Stimulated activated naive B cell treated with anti-CD40 and anti-IgM and Interleukin-4, amounts not matched to agents 10 μg/mL and 1 μg/mL and 100 μg/mL, for 72 hours (primary cell): ENCODE measurements at regions not wholly inside any gene's neighbourhood (a gene's known extent, or its start where the extent isn't known, plus 50 kb on each side); places are given as distances from the start of the nearest gene placed in this dataset.
"Not testable (repeated sequence)": the region's sequence is repeated elsewhere in the genome, so short reads cannot be mapped to it uniquely, and the experiment has no call there.

Experiments
- ATAC-seq, 2 donors: fragments of 150-1000 bp; cut with Tn5 transposase; replicated peaks; 2 replicates each; pipeline ENCODE4 v1.10.0; 2021; ENCODE audit warnings: moderate library complexity in 1 of 2
- DNase-seq: peaks from one replicate; pipeline ENCODE4 v3.0.0; 2021
- H3K27ac Mint-ChIP-seq: one replicate; pipeline ENCODE4 v1.8.0; 2022; ENCODE audit warnings: mild to moderate bottlenecking, mixed read lengths
- H3K27me3 Mint-ChIP-seq, 2 donors: one replicate each; pipeline ENCODE4 v1.8.0; 2022; ENCODE audit warnings: mixed read lengths in 2 of 2
- H3K36me3 Mint-ChIP-seq, 2 donors: one replicate each; pipeline ENCODE4 v1.8.0; 2022; ENCODE audit warnings: mixed read lengths in 2 of 2, mild to moderate bottlenecking in 1 of 2
- H3K4me1 Mint-ChIP-seq, 2 donors: one replicate each; pipeline ENCODE4 v1.8.0; 2022; ENCODE audit warnings: mixed read lengths in 2 of 2, mild to moderate bottlenecking in 1 of 2
- H3K4me3 Mint-ChIP-seq, 2 donors: one replicate each; pipeline ENCODE4 v1.8.0; 2022; ENCODE audit warnings: mild to moderate bottlenecking in 2 of 2, mixed read lengths in 2 of 2, moderate library complexity in 1 of 2
- H3K9me3 Mint-ChIP-seq, 2 donors: one replicate each; pipeline ENCODE4 v1.8.0; 2022; ENCODE audit warnings: mixed read lengths in 2 of 2, mild to moderate bottlenecking in 1 of 2

- not testable (repeated sequence) for DNase-seq, H3K9me3 Mint-ChIP-seq, H3K36me3 Mint-ChIP-seq, H3K27me3 Mint-ChIP-seq, H3K4me1 Mint-ChIP-seq, H3K4me3 Mint-ChIP-seq, H3K27ac Mint-ChIP-seq, ATAC-seq
Observed at GRCh38 chr10:16026832-16027231, 166.5 kb upstream of the MINDY3 start.

DNA sequence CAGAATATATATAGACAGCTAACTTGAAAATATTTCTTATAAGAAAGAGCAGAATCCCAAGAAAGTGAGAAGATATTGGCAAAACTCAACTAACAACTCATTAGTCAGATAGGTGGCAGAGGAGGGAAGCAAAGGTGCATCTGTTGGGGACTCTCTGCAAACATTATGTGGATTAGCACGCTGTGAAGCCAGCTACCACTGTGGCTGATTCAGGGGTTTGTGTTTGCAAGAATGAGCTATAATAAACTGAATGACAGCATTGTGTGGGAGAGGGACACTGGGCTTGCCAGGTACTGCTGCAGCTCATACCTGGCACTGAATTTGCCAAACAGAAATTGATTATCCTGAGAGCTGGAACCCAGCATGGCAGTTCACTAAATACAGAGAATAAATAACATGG is 170.3 kb upstream of the MINDY3 start:
- Mint-ChIP-seq H3K4me1 (no peaks in the 10 kb centered on the region), H3K4me3 (no peak overlapping the region), H3K36me3 (no peaks in the 10 kb centered on the region), H3K27ac (no peak overlapping the region), H3K27me3 (no peaks in the 10 kb centered on the region), H3K9me3 (peaks cover 8 to 14% of the 10 kb centered on the region in 2 donors)
- ATAC-seq (no peak), DNase-seq (no peak)

DNA sequence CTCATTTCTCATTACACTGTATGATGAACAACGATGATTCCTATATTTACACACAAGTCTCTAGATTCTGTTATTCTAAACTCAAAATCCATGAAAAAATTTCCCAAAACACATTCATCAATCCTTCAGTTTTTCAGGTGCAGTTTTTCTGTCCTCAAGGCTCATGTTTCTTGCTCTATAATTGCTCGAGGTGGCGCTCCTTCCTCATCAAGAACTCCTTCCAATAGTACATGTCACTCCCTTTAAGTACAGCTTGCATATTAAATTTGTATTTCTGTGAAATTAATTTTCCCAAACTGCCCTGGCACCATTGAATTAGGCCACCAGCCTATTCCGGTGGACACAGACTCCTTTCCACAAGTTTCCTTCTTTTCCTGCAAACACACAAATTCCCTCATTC is 188.7 kb upstream of the MINDY3 start:
- Mint-ChIP-seq H3K27ac (no peak overlapping the region), H3K9me3 (peaks cover 4 to 9% of the 10 kb centered on the region in 2 donors), H3K4me1 (no peaks in the 10 kb centered on the region), H3K36me3 (no peaks in the 10 kb centered on the region), H3K4me3 (no peak overlapping the region), H3K27me3 (no peaks in the 10 kb centered on the region)
- DNase-seq: no peak
- no peak for ATAC-seq

GRCh38 chr10:16049782-16050181 is 189.5 kb upstream of the MINDY3 start:
- H3K36me3 Mint-ChIP-seq: no peaks in the 10 kb centered on the region

DNA sequence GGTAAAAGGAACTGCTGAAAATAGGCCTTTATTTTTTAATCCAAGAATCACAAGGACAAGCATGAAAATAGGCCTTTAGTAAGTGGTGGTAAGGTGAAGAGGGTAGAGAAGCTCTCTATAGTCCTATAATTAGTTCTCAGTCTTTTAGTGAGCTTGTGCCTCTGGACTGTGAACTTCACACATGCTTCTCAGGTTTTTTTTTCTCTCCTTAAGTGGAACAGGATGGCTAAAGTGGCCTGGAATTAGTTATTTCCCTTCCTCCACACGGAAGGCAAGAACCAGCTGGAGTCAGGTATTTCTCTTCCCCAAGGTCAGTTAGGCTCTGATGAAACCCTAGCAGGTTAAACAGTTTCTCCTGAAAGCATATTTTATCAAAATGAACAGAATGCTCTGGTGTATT is 203.0 kb upstream of the MINDY3 start:
- H3K36me3 Mint-ChIP-seq: no peaks in the 10 kb centered on the region
- DNase-seq: no peak
- no peak for ATAC-seq
- H3K27ac Mint-ChIP-seq: no peak overlapping the region
- no peaks in the 10 kb centered on the region for H3K27me3 Mint-ChIP-seq
- H3K9me3 Mint-ChIP-seq: peaks cover 0 to 12% of the 10 kb centered on the region in 2 donors
- no peak overlapping the region for H3K4me3 Mint-ChIP-seq
- H3K4me1 Mint-ChIP-seq: no peaks in the 10 kb centered on the region

More at GRCh38 chr10:16049782-16050181, 189.5 kb upstream of the MINDY3 start:
- DNase-seq (no peak), ATAC-seq (no peak)
- H3K27me3 Mint-ChIP-seq: no peaks in the 10 kb centered on the region
- no peak overlapping the region for H3K27ac Mint-ChIP-seq
- peaks cover 4 to 6% of the 10 kb centered on the region in 2 donors for H3K9me3 Mint-ChIP-seq
- H3K4me3 Mint-ChIP-seq: no peak overlapping the region
- no peaks in the 10 kb centered on the region for H3K4me1 Mint-ChIP-seq

DNA sequence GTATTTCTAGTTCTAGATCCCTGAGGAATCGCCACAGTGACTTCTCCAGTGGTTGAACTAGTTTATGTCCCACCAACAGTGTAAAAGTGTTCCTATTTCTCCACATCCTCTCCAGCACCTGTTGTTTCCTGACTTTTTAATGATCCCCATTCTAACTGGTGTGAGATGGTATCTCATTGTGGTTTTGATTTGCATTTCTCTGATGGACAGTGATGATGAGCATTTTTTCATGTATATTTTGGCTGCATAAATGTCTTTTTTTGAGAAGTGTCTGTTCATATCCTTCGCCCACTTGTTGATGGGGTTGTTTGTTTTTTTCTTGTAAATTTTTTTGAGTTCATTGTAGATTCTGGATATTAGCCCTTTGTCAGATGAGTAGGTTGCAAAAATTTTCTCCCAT is 223.2 kb upstream of the MINDY3 start:
- H3K4me1 Mint-ChIP-seq, H3K27ac Mint-ChIP-seq, H3K4me3 Mint-ChIP-seq, DNase-seq, H3K36me3 Mint-ChIP-seq, ATAC-seq, H3K27me3 Mint-ChIP-seq: not testable (repeated sequence)
- peaks cover 0 to 11% of the 10 kb centered on the region in 2 donors for H3K9me3 Mint-ChIP-seq

- no peak overlapping the region for H3K27ac Mint-ChIP-seq
- DNase-seq (no peak), ATAC-seq (no peak)
- no peaks in the 10 kb centered on the region for H3K27me3 Mint-ChIP-seq
- no peaks in the 10 kb centered on the region for H3K36me3 Mint-ChIP-seq
- no peaks in the 10 kb centered on the region for H3K4me1 Mint-ChIP-seq
- no peak overlapping the region for H3K4me3 Mint-ChIP-seq
- H3K9me3 Mint-ChIP-seq: peaks cover 0 to 2% of the 10 kb centered on the region in 2 donors
Observed at GRCh38 chr10:16105082-16105481, 244.8 kb upstream of the MINDY3 start.

DNA sequence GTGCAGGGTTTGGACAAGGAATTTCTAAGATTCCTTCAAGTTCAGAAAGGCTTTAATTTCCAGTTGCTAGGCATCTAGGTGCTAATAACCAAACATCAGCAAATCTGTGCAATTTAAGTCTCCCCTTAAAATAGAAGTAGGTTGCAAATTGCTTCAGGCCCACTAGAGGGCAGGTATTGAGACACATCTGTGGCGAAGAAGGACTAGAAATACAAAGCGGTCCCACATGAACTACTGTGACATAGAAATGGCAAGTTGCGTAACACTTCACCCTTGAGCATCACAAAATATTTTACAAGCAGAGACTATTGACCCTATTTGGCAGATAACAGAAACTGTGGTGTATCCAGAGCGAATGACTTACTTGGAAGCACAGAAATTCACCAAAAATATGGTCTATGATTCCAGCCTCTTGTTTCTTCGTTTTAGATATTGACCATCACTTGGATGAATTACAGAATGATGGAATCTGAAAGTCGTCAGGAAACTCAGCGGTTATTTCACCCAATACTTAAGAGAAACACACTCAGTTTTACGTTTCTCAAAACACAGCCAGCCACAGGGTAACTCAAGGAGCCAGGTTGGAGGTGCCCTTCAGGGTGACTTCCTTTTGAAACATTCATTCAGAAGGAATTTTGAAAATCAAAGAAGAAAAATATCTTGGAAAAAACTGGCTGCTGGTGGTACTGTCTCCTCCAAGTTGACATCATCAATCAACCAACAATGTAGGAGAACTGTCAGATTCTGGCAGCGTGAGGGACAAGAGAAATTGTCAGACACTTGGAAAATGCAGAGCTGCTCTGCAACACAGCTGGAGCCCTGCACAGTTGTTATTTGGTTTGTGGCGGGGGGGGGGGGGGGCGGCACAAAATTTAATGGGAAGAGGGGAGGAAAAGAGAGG is 256.3 kb upstream of the MINDY3 start:
- ATAC-seq (no peak), DNase-seq (no peak)
- no peaks in the 10 kb centered on the region for H3K4me1 Mint-ChIP-seq
- peaks cover 0 to 1% of the 10 kb centered on the region in 2 donors for H3K9me3 Mint-ChIP-seq
- H3K27ac Mint-ChIP-seq: no peak overlapping the region
- no peaks in the 10 kb centered on the region for H3K27me3 Mint-ChIP-seq
- no peaks in the 10 kb centered on the region for H3K36me3 Mint-ChIP-seq
- H3K4me3 Mint-ChIP-seq: no peak overlapping the region

DNA sequence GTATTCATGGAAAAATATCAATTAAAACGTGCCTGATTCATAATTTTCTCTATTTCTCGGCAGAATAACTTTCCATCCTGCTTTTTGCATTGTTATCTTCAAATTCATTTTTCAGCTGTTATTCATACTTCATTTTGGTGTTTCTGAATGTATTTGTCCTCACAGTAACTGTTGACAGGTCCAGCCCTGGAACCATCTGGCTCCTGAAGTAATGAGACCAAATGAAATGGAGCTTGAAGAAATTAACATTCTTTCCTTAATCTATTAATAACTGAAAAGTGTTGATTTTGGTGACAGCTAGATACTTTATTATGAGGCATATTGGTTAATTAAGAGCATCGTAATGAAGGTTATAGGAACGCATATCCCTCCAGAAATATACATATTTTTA is 257.0 kb upstream of the MINDY3 start:
- no peaks in the 10 kb centered on the region for H3K36me3 Mint-ChIP-seq
- H3K27me3 Mint-ChIP-seq: no peaks in the 10 kb centered on the region
- no peak overlapping the region for H3K27ac Mint-ChIP-seq
- DNase-seq: no peak
- no peak overlapping the region for H3K4me3 Mint-ChIP-seq
- no peak for ATAC-seq
- H3K4me1 Mint-ChIP-seq: no peaks in the 10 kb centered on the region
- peaks cover 0 to 1% of the 10 kb centered on the region in 2 donors for H3K9me3 Mint-ChIP-seq

DNA sequence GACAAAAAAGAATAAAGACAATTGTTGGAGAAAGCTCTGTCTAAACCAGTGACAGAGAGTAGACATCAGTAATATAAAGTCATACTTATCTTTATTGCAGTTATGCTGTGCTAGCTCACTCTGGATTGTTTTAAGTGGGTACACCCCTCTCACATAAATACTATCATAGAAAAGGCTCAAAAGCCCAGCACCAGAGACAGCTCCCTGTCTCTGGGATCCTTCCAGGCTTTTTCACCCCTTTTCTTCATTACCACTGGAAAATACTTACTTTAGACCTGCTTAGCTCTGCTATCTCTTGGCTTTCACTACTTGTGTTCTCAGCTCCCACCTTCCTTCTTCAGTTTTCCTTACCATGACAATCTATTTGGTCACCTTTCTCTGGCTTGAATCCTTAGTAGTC is 259.1 kb upstream of the MINDY3 start:
- Mint-ChIP-seq H3K4me3 (no peak overlapping the region), H3K36me3 (no peaks in the 10 kb centered on the region), H3K4me1 (no peaks in the 10 kb centered on the region)

DNA sequence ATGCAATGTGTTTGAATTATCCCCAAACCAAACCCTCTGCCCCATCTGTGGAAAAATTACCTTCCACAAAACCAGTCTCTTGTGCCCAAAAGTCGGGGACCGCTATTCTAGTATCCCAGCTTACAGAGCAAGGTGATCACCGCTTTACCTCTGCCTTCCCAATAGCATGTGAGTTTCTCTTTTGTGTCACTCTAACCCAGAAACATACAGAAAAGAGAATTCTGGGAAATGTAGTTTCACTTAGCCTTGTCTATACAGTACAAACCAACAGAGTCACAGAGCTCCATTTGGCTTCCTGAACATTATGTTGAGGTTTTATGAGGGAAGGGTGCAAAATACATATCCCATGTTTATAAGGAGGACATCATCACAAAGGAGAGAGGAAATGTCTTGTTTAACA is 260.3 kb upstream of the MINDY3 start:
- Mint-ChIP-seq H3K4me3 (no peak overlapping the region), H3K36me3 (no peaks in the 10 kb centered on the region), H3K4me1 (no peaks in the 10 kb centered on the region), H3K9me3 (peaks cover under 1 to 1% of the 10 kb centered on the region in 2 donors), H3K27ac (no peak overlapping the region), H3K27me3 (no peaks in the 10 kb centered on the region)
- ATAC-seq: no peak
- no peak for DNase-seq

More for the DNA sequence above, 259.1 kb upstream of the MINDY3 start:
- no peak overlapping the region for H3K27ac Mint-ChIP-seq
- ATAC-seq (no peak), DNase-seq (no peak)
- peaks cover 0 to 1% of the 10 kb centered on the region in 2 donors for H3K9me3 Mint-ChIP-seq
- no peaks in the 10 kb centered on the region for H3K27me3 Mint-ChIP-seq

DNA sequence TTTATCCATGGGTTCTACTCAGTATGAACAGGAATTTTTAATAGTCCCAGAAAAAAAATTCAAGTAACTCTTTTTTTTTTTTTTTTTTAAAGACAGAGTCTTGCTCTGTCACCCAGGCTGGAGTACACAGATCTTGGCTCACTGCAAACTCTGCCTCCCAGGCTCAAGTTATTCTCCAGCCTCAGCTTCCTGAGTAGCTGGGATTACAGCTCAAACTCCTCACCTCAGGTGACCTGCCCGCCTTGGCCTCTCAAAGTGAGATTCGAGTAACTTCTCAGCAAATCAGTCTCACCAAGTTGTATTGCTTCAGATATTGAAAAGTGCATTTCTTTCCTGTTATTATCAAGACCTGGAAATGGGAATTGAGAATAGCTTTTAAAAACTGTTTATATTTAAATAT is 281.2 kb upstream of the MINDY3 start:
- Mint-ChIP-seq H3K36me3 (no peaks in the 10 kb centered on the region), H3K27ac (no peak overlapping the region), H3K4me1 (no peaks in the 10 kb centered on the region), H3K4me3 (no peak overlapping the region), H3K27me3 (no peaks in the 10 kb centered on the region), H3K9me3 (peaks cover 4 to 5% of the 10 kb centered on the region in 2 donors)
- DNase-seq: no peak
- no peak for ATAC-seq

DNA sequence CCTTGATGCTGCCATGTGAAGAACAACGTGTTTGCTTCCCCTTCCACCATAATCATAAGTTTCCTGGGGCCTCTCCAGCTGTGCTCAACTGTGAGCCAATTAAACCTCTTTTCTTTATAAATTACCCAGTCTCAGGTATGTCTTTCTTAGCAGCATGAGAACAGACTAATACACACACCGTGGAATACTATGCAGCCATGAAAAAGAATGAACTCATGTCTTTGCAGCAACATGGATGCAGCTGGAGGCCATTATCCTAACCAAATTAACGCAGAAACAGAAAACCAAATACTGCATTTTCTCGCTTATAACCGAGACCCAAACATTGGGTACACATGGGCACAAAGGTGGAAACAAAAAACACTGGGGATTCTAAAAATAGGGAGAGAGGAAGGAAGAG is 286.7 kb upstream of the MINDY3 start:
- Mint-ChIP-seq H3K27me3 (no peaks in the 10 kb centered on the region), H3K9me3 (peaks cover 8 to 10% of the 10 kb centered on the region in 2 donors), H3K4me3 (no peak overlapping the region), H3K36me3 (no peaks in the 10 kb centered on the region), H3K27ac (no peak overlapping the region), H3K4me1 (no peaks in the 10 kb centered on the region)
- DNase-seq (no peak), ATAC-seq (no peak)

GRCh38 chr10:16155834-16156233 is 281.0 kb upstream of the PTER start:
- no peaks in the 10 kb centered on the region for H3K27me3 Mint-ChIP-seq
- ATAC-seq (no peak), DNase-seq (no peak)
- H3K9me3 Mint-ChIP-seq: peaks cover 0 to 6% of the 10 kb centered on the region in 2 donors
- H3K27ac Mint-ChIP-seq: no peak overlapping the region
- H3K4me1 Mint-ChIP-seq: no peaks in the 10 kb centered on the region
- H3K36me3 Mint-ChIP-seq: no peaks in the 10 kb centered on the region
- H3K4me3 Mint-ChIP-seq: no peak overlapping the region

- H3K27ac Mint-ChIP-seq: no peak overlapping the region
- no peak overlapping the region for H3K4me3 Mint-ChIP-seq
- no peaks in the 10 kb centered on the region for H3K4me1 Mint-ChIP-seq
- H3K36me3 Mint-ChIP-seq: no peaks in the 10 kb centered on the region
- H3K9me3 Mint-ChIP-seq: peaks cover 0 to 2% of the 10 kb centered on the region in 2 donors
- ATAC-seq (no peak), DNase-seq (no peak)
- H3K27me3 Mint-ChIP-seq: no peaks in the 10 kb centered on the region
Observed at GRCh38 chr10:16156681-16157080, 280.1 kb upstream of the PTER start.
